Peyer's patch (tissue), 4 donors: ENCODE measurements at regions not wholly inside any gene's neighbourhood (a gene's known extent, or its start where the extent isn't known, plus 50 kb on each side); places are given as distances from the start of the nearest gene placed in this dataset.

Source experiments
- DNase-seq, 3 donors: peaks; one replicate each; pipeline ENCODE4 v3.0.0-alpha.2; 2017 to 2019
- H3K27ac ChIP-seq, 4 donors: fragments of 200-600 bp; sonication (generic); one replicate each; pipeline ENCODE4 v1.5.1; 2016 to 2019
- H3K27me3 ChIP-seq, 2 donors: fragments of 200-600 bp; sonication (generic); one replicate each; pipeline ENCODE4 v1.5.1; 2019
- H3K36me3 ChIP-seq, 3 donors: fragments of 200-600 bp; sonication (generic); one replicate each; pipeline ENCODE4 v1.5.1; 2016 to 2019
- H3K4me1 ChIP-seq, 4 donors: fragments of 200-600 bp; sonication (generic); one replicate each; pipeline ENCODE4 v1.5.1; 2016 to 2019
- H3K4me3 ChIP-seq, 4 donors: fragments of 200-600 bp; sonication (generic); 1 replicate in 3 of 4; 2 replicates in 1 of 4; pipeline ENCODE4 v1.5.1; 2016 to 2019; ENCODE audit warnings: mild to moderate bottlenecking in 1 of 4
- H3K9me3 ChIP-seq, 4 donors: fragments of 200-600 bp; sonication (generic); one replicate each; pipeline ENCODE4 v1.5.1; 2016 to 2019; ENCODE audit warnings: mild to moderate bottlenecking in 1 of 4
- CTCF ChIP-seq, 6 experiments: fragments of 450-650 bp in 4 of 6; fragments of 200-600 bp in 2 of 6; sonication (generic) in 1 of 6; IDR thresholded peaks; one replicate each; pipeline ENCODE4 v1.5.1; 2017 to 2019; ENCODE audit warnings: antibody characterized with exemption in 6 of 6, mild to moderate bottlenecking in 3 of 6, moderate library complexity in 1 of 6
- POLR2A ChIP-seq, 2 donors: fragments of 450-650 bp; IDR thresholded peaks; one replicate each; pipeline ENCODE4 v1.5.1; 2017; ENCODE audit warnings: antibody characterized with exemption in 2 of 2, mild to moderate bottlenecking in 2 of 2, moderate library complexity in 2 of 2

- Histone ChIP-seq H3K27ac (no peak overlapping the region), H3K9me3 (no peaks in the 10 kb centered on the region), H3K36me3 (no peaks in the 10 kb centered on the region), H3K27me3 (no peaks in the 10 kb centered on the region), H3K4me3 (no peak overlapping the region), H3K4me1 (no peaks in the 10 kb centered on the region)
- no peak for DNase-seq
- TF ChIP-seq POLR2A (IDR thresholded peaks at IDR 0.05) (no peak), CTCF (IDR thresholded peaks at IDR 0.05) (no peak)
Observed at GRCh38 chr5:58188262-58188651, 271.6 kb downstream of the PLK2 start.

GRCh38 chr5:58187432-58188261, 272.2 kb downstream of the PLK2 start:
- Histone ChIP-seq H3K27me3 (no peaks in the 10 kb centered on the region), H3K36me3 (no peaks in the 10 kb centered on the region), H3K4me1 (no peaks in the 10 kb centered on the region), H3K27ac (no peak overlapping the region), H3K9me3 (no peaks in the 10 kb centered on the region), H3K4me3 (no peak overlapping the region)
- TF ChIP-seq POLR2A (IDR thresholded peaks at IDR 0.05) (no peak), CTCF (IDR thresholded peaks at IDR 0.05) (no peak)
- no peak for DNase-seq

GRCh38 chr5:58185801-58186200, 274.1 kb downstream of the PLK2 start:
- DNase-seq, result no peak
- Histone ChIP-seq H3K27me3 (no peaks in the 10 kb centered on the region), H3K36me3 (no peaks in the 10 kb centered on the region), H3K9me3 (no peaks in the 10 kb centered on the region), H3K27ac (no peak overlapping the region), H3K4me1 (no peaks in the 10 kb centered on the region), H3K4me3 (no peak overlapping the region)
- TF ChIP-seq CTCF (IDR thresholded peaks at IDR 0.05), result no peak
- no peak for TF ChIP-seq POLR2A (IDR thresholded peaks at IDR 0.05)

- H3K36me3 ChIP-seq, result no peaks in the 10 kb centered on the region
- no peak overlapping the region for H3K4me3 ChIP-seq
- no peaks in the 10 kb centered on the region for H3K4me1 ChIP-seq
- no peaks in the 10 kb centered on the region for H3K27me3 ChIP-seq
- H3K9me3 ChIP-seq, result no peaks in the 10 kb centered on the region
- H3K27ac ChIP-seq, result no peak overlapping the region
- no peak for DNase-seq
- TF ChIP-seq CTCF (IDR thresholded peaks at IDR 0.05) (no peak), POLR2A (IDR thresholded peaks at IDR 0.05) (no peak)
Observed at GRCh38 chr5:58185397-58185796, 274.5 kb downstream of the PLK2 start.

GRCh38 chr5:58184910-58185309, 275.0 kb downstream of the PLK2 start:
- no peaks in the 10 kb centered on the region for H3K4me1 ChIP-seq
- H3K27ac ChIP-seq, result no peak overlapping the region
- DNase-seq, result no peak
- H3K4me3 ChIP-seq, result no peak overlapping the region
- H3K27me3 ChIP-seq, result no peaks in the 10 kb centered on the region
- TF ChIP-seq POLR2A (IDR thresholded peaks at IDR 0.05) (no peak), CTCF (IDR thresholded peaks at IDR 0.05) (no peak)
- H3K36me3 ChIP-seq, result no peaks in the 10 kb centered on the region
- no peaks in the 10 kb centered on the region for H3K9me3 ChIP-seq

GRCh38 chr5:58183786-58184085, 276.1 kb downstream of the PLK2 start:
- Histone ChIP-seq H3K27ac (no peak overlapping the region), H3K9me3 (no peaks in the 10 kb centered on the region), H3K4me3 (no peak overlapping the region), H3K36me3 (no peaks in the 10 kb centered on the region), H3K27me3 (no peaks in the 10 kb centered on the region), H3K4me1 (no peaks in the 10 kb centered on the region)
- TF ChIP-seq POLR2A (IDR thresholded peaks at IDR 0.05) (no peak), CTCF (IDR thresholded peaks at IDR 0.05) (no peak)
- DNase-seq, result no peak
